D721Med (cell line): ENCODE measurements at regions not wholly inside any gene's neighbourhood (a gene's known extent, or its start where the extent isn't known, plus 50 kb on each side); places are given as distances from the start of the nearest gene placed in this dataset.

Source experiments
- DNase-seq: peaks from one replicate; pipeline ENCODE4 v3.0.0; 2011; ENCODE audit warnings: low spot score; ENCODE audit not compliant: insufficient read length
- FAIRE-seq: peaks from 2 replicates; lab custom pipeline; 2011; peaks lifted over from hg19 to GRCh38; lab: Jason Lieb, UNC
- CTCF ChIP-seq: IDR thresholded peaks from 2 replicates; pipeline ENCODE4 v1.5.1; 2012; ENCODE audit warnings: mild to moderate bottlenecking, control low read depth; ENCODE audit not compliant: insufficient read depth; ENCODE audit errors: missing control alignments

- TF ChIP-seq CTCF, result no peak
- FAIRE-seq (no peak), DNase-seq (no peak)
Observed at GRCh38 chr16:59204589-59204988, 470.5 kb upstream of the GOT2 start.

- FAIRE-seq, result no peak
- no peak for TF ChIP-seq CTCF
- DNase-seq, result no peak
Observed at GRCh38 chr16:59202233-59202862, 468.2 kb upstream of the GOT2 start.

GRCh38 chr16:59201821-59202220 lies 467.7 kb upstream of the GOT2 start:
- no peak for TF ChIP-seq CTCF
- FAIRE-seq, result no peak
- DNase-seq, result no peak

GRCh38 chr16:59201160-59201559 lies 467.0 kb upstream of the GOT2 start:
- TF ChIP-seq CTCF, result no peak
- FAIRE-seq (no peak), DNase-seq (no peak)

GRCh38 chr16:59198487-59198886 lies 464.4 kb upstream of the GOT2 start:
- no peak for TF ChIP-seq CTCF
- FAIRE-seq (no peak), DNase-seq (no peak)

- no peak for TF ChIP-seq CTCF
- FAIRE-seq, result no peak
Observed at GRCh38 chr16:59195242-59195641, 461.1 kb upstream of the GOT2 start.

GRCh38 chr16:59193637-59194036 lies 459.5 kb upstream of the GOT2 start:
- no peak for DNase-seq
- no peak for TF ChIP-seq CTCF
- no peak for FAIRE-seq

More at GRCh38 chr16:59195242-59195641, 461.1 kb upstream of the GOT2 start:
- no peak for DNase-seq
